GM19240 (cell line): ENCODE measurements at regions not wholly inside any gene's neighbourhood (a gene's known extent, or its start where the extent isn't known, plus 50 kb on each side); places are given as distances from the start of the nearest gene placed in this dataset.

ENCODE experiments used
- DNase-seq: peaks from one replicate; pipeline ENCODE4 v3.0.0; 2011; ENCODE audit warnings: low spot score; ENCODE audit not compliant: insufficient read length

GRCh38 chr14:85380881-85381280 lies 149.1 kb upstream of the FLRT2 start:
- no peak for DNase-seq

GRCh38 chr14:85382341-85382740 lies 147.6 kb upstream of the FLRT2 start:
- DNase-seq = no peak

- DNase-seq = no peak
Measured at GRCh38 chr14:85387181-85387580, 142.8 kb upstream of the FLRT2 start.

- no peak for DNase-seq
Measured at GRCh38 chr14:85390236-85390635, 139.7 kb upstream of the FLRT2 start.

GRCh38 chr14:85391455-85391854 lies 138.5 kb upstream of the FLRT2 start:
- DNase-seq = no peak

GRCh38 chr14:85391892-85392291 lies 138.1 kb upstream of the FLRT2 start:
- DNase-seq = no peak

- no peak for DNase-seq
Measured at GRCh38 chr14:85399186-85399585, 130.8 kb upstream of the FLRT2 start.

GRCh38 chr14:85400678-85401077 lies 129.3 kb upstream of the FLRT2 start:
- no peak for DNase-seq

GRCh38 chr14:85401384-85401783 lies 128.6 kb upstream of the FLRT2 start:
- DNase-seq = no peak

GRCh38 chr14:85402569-85403162 lies 127.3 kb upstream of the FLRT2 start:
- no peak for DNase-seq

GRCh38 chr14:85409481-85410210 lies 120.3 kb upstream of the FLRT2 start:
- no peak for DNase-seq

- no peak for DNase-seq
Measured at GRCh38 chr14:85412756-85413155, 117.2 kb upstream of the FLRT2 start.

- no peak for DNase-seq
Measured at GRCh38 chr14:85413836-85414526, 116.0 kb upstream of the FLRT2 start.

- DNase-seq = no peak
Measured at GRCh38 chr14:85415015-85415712, 114.8 kb upstream of the FLRT2 start.

GRCh38 chr14:85416771-85417170 lies 113.2 kb upstream of the FLRT2 start:
- no peak for DNase-seq

GRCh38 chr14:85417396-85417795 lies 112.5 kb upstream of the FLRT2 start:
- DNase-seq = no peak

GRCh38 chr14:85418721-85419120 lies 111.2 kb upstream of the FLRT2 start:
- DNase-seq = no peak

- DNase-seq = no peak
Measured at GRCh38 chr14:85420278-85420677, 109.7 kb upstream of the FLRT2 start.

- DNase-seq = no peak
Measured at GRCh38 chr14:85420707-85421106, 109.2 kb upstream of the FLRT2 start.

GRCh38 chr14:85421186-85421877 lies 108.6 kb upstream of the FLRT2 start:
- DNase-seq = no peak

GRCh38 chr14:85423889-85424288 lies 106.1 kb upstream of the FLRT2 start:
- DNase-seq = no peak
